ENCODE measurements at regions not wholly inside any gene's neighbourhood (a gene's known extent, or its start where the extent isn't known, plus 50 kb on each side); places are given as distances from the start of the nearest gene placed in this dataset.

DNA sequence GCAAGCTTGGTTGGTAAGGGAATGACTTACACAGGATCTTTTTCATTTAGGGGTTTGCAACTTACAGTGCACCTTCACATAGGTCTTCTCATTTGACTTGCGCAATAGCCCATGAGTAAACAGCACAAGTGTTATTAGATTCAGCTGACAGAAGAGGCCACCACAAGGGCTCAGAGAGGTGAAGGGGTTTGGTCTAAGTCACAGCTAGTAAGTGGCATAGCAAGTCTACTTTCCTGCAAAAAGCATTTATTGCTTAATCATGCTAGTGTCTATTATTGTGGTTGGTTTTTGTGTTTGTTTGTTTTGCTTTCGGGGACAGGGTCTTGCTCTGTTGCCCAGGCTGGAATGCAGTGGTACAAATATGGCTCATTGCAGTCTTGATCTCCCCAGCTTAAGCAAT, 83.3 kb downstream of the SPRY1 start:
- H3K4me3 Mint-ChIP-seq, result peak overlapping the region in 2 of 5 donors; percentile 17 to 25
- peaks cover 6 to 10% (median 8%) of the 10 kb centered on the region in 3 donors for H3K27me3 Mint-ChIP-seq (ENCODE audit: low read depth in 3 of 3)
- peaks cover 28 to 34% of the 10 kb centered on the region in 2 donors for H3K4me1 Mint-ChIP-seq
- H3K27ac Mint-ChIP-seq, result peak overlapping the region in 5 of 6 donors; percentile 58 to 95 (median 85)
- H3K36me3 Mint-ChIP-seq, result no peaks in the 10 kb centered on the region
- H3K9me3 Mint-ChIP-seq, result no peaks in the 10 kb centered on the region
- peak; percentile 56 to 63 (median 61) for DNase-seq

GRCh38 chr4:123480706-123481418, 84.3 kb downstream of the SPRY1 start:
- Mint-ChIP-seq H3K27ac (peak overlapping the region in 4 of 6 donors; percentile 0 to 52 (median 42)), H3K27me3 (ENCODE audit: low read depth in 3 of 3) (peaks cover 6 to 10% (median 8%) of the 10 kb centered on the region in 3 donors), H3K9me3 (no peaks in the 10 kb centered on the region), H3K4me1 (peaks cover 28 to 34% of the 10 kb centered on the region in 2 donors), H3K4me3 (no peak overlapping the region), H3K36me3 (no peaks in the 10 kb centered on the region)
- no peak for DNase-seq

DNA sequence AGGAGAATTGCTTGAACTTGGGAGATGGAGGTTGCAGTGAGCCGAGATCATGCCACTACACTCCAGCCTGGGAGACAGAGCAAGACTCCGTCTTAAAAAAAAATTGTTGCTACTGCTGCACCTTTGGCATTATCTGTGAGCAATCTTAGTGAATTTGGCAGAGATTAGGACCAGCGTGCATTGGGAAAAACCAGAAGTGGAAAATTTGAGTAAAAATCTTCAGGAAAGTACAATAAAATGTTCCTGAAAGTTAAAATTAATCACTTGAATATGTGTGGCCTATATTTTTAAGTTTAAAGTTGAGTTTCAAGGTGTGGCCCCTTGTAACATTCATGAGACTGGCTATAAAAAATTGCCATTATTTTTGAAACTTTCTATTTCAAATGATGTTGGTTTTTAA, 85.1 kb downstream of the SPRY1 start:
- H3K27me3 Mint-ChIP-seq (ENCODE audit: low read depth in 3 of 3), result peaks cover 6 to 10% (median 8%) of the 10 kb centered on the region in 3 donors
- no peaks in the 10 kb centered on the region for H3K9me3 Mint-ChIP-seq
- no peak overlapping the region for H3K4me3 Mint-ChIP-seq
- no peaks in the 10 kb centered on the region for H3K36me3 Mint-ChIP-seq
- DNase-seq, result no peak
- H3K4me1 Mint-ChIP-seq, result peaks cover 28 to 34% of the 10 kb centered on the region in 2 donors
- H3K27ac Mint-ChIP-seq, result peak overlapping the region in 3 of 6 donors; percentile 32 to 74 (median 52)

- Mint-ChIP-seq H3K9me3 (no peaks in the 10 kb centered on the region), H3K36me3 (no peaks in the 10 kb centered on the region), H3K4me3 (no peak overlapping the region), H3K4me1 (peaks cover 7% of the 10 kb centered on the region in 2 donors), H3K27me3 (ENCODE audit: low read depth in 3 of 3) (peaks cover 0 to 3% (median under 1%) of the 10 kb centered on the region in 3 donors), H3K27ac (no peak overlapping the region)
- DNase-seq, result no peak
These were observed 87.8 kb downstream of the SPRY1 start for GRCh38 chr4:123484291-123484926.

DNA sequence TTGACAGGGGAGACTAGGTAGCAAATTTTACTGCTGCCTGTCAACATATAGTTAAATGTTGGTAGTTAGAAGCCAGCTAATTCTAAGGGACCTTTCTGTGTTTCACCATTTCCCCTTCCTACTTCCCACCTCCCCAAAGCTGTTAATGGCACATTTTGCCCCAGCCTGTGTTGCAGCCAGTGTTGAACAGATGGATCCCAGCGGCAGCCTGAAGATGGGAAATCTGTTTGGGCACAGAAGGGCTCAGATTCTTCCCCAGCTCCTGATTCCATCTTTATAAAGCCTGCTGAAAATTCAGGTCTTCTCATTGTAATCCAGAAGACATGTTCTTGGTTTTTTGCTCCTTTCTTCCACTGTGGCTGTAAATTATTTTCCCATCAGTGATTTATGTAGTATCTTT, 89.0 kb downstream of the SPRY1 start:
- H3K27me3 Mint-ChIP-seq (ENCODE audit: low read depth in 3 of 3), result peaks cover 0 to 2% (median 2%) of the 10 kb centered on the region in 3 donors
- no peaks in the 10 kb centered on the region for H3K36me3 Mint-ChIP-seq
- no peak for DNase-seq
- no peaks in the 10 kb centered on the region for H3K9me3 Mint-ChIP-seq
- H3K4me1 Mint-ChIP-seq, result peaks cover 0 to 2% of the 10 kb centered on the region in 2 donors
- no peak overlapping the region for H3K27ac Mint-ChIP-seq
- H3K4me3 Mint-ChIP-seq, result no peak overlapping the region

GRCh38 chr4:123488916-123489315, 92.3 kb downstream of the SPRY1 start:
- H3K4me3 Mint-ChIP-seq, result no peak overlapping the region
- H3K4me1 Mint-ChIP-seq, result peaks cover 0 to 2% of the 10 kb centered on the region in 2 donors
- H3K9me3 Mint-ChIP-seq, result no peaks in the 10 kb centered on the region
- H3K36me3 Mint-ChIP-seq, result no peaks in the 10 kb centered on the region
- H3K27me3 Mint-ChIP-seq (ENCODE audit: low read depth in 3 of 3), result peaks cover 0 to 2% (median under 1%) of the 10 kb centered on the region in 3 donors
- DNase-seq, result no peak
- no peak overlapping the region for H3K27ac Mint-ChIP-seq

GRCh38 chr4:123495530-123495929, 98.9 kb downstream of the SPRY1 start:
- Mint-ChIP-seq H3K27ac (no peak overlapping the region), H3K36me3 (peaks cover 0 to 4% (median 0%) of the 10 kb centered on the region in 3 donors), H3K4me3 (no peak overlapping the region), H3K4me1 (no peaks in the 10 kb centered on the region), H3K9me3 (no peaks in the 10 kb centered on the region), H3K27me3 (ENCODE audit: low read depth in 3 of 3) (peaks cover 4 to 7% (median 5%) of the 10 kb centered on the region in 3 donors)
- no peak for DNase-seq

DNA sequence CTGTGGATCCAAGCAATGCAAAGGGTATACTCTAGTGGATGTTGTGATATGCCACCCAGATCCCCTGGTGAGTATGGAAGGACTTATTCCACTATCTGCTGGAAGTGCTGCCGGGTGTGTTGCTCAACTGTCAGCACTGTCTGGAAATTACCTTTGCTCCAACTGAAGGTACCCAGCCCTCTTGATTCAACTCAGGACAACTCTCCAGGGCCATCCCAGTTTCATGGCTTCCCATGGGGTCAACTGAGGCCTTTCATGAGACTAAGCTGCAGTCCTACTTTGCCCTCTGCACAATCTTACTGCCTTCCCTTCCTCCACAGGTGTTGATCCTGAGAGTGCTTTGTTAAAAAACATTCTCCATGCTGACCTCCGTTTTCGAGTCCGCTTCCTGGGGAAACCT, 99.8 kb downstream of the SPRY1 start:
- H3K4me3 Mint-ChIP-seq, result no peak overlapping the region
- no peak for DNase-seq
- H3K36me3 Mint-ChIP-seq, result peaks cover 0 to 4% (median 0%) of the 10 kb centered on the region in 3 donors
- H3K27me3 Mint-ChIP-seq (ENCODE audit: low read depth in 3 of 3), result peaks cover 4 to 7% (median 5%) of the 10 kb centered on the region in 3 donors
- no peaks in the 10 kb centered on the region for H3K4me1 Mint-ChIP-seq
- no peaks in the 10 kb centered on the region for H3K9me3 Mint-ChIP-seq
- H3K27ac Mint-ChIP-seq, result peak overlapping the region in 1 of 6 donors; percentile 63

- Mint-ChIP-seq H3K36me3 (peaks cover 0 to 4% (median 0%) of the 10 kb centered on the region in 3 donors), H3K4me3 (no peak overlapping the region), H3K9me3 (no peaks in the 10 kb centered on the region), H3K4me1 (no peaks in the 10 kb centered on the region), H3K27me3 (ENCODE audit: low read depth in 3 of 3) (peaks cover 4 to 7% (median 6%) of the 10 kb centered on the region in 3 donors), H3K27ac (no peak overlapping the region)
- no peak for DNase-seq
These were observed 100.7 kb downstream of the SPRY1 start for GRCh38 chr4:123497340-123497739.

DNA sequence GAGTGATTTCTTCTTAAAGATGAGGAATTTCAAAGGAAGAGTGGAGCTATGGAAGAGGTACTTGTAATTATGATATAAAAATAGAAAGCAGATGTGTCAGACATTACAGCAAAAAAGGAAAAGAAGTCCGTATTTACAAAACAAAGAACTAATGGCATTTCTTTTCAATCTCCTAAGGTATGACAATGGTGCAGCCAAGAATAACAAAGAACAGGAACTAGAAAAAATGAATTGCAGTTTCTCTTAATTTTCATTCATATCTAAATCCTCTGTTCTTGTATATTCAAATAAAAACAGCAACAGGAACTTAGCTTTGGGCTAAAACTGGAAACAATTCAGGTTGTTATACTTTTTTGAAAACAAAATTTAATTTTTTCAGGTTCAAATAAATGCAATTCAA, 105.1 kb downstream of the SPRY1 start:
- Mint-ChIP-seq H3K4me3 (no peak overlapping the region), H3K36me3 (no peaks in the 10 kb centered on the region), H3K27me3 (ENCODE audit: low read depth in 3 of 3) (peaks cover 3 to 12% (median 8%) of the 10 kb centered on the region in 3 donors), H3K4me1 (peaks cover 9 to 14% of the 10 kb centered on the region in 2 donors), H3K9me3 (no peaks in the 10 kb centered on the region), H3K27ac (no peak overlapping the region)
- DNase-seq, result no peak

GRCh38 chr4:123503698-123504363, 107.2 kb downstream of the SPRY1 start:
- no peaks in the 10 kb centered on the region for H3K9me3 Mint-ChIP-seq
- no peaks in the 10 kb centered on the region for H3K36me3 Mint-ChIP-seq
- no peak for DNase-seq
- H3K27ac Mint-ChIP-seq, result no peak overlapping the region
- peaks cover 9 to 14% of the 10 kb centered on the region in 2 donors for H3K4me1 Mint-ChIP-seq
- H3K27me3 Mint-ChIP-seq (ENCODE audit: low read depth in 3 of 3), result peaks cover 4 to 15% (median 6%) of the 10 kb centered on the region in 3 donors
- no peak overlapping the region for H3K4me3 Mint-ChIP-seq

- H3K27me3 Mint-ChIP-seq (ENCODE audit: low read depth in 3 of 3), result peaks cover 4 to 15% (median 6%) of the 10 kb centered on the region in 3 donors
- peaks cover 9 to 14% of the 10 kb centered on the region in 2 donors for H3K4me1 Mint-ChIP-seq
- DNase-seq, result peak; percentile 31 to 40 (median 35)
- H3K4me3 Mint-ChIP-seq, result peak overlapping the region; percentile 81 to 93 (median 88)
- H3K36me3 Mint-ChIP-seq, result no peaks in the 10 kb centered on the region
- H3K27ac Mint-ChIP-seq, result peak overlapping the region in 5 of 6 donors; percentile 4 to 77 (median 74)
- H3K9me3 Mint-ChIP-seq, result no peaks in the 10 kb centered on the region
These were observed 108.8 kb downstream of the SPRY1 start for GRCh38 chr4:123505095-123506010.

Data from immature natural killer cell (primary cell).